PC-9 (cell line): ENCODE measurements at regions not wholly inside any gene's neighbourhood (a gene's known extent, or its start where the extent isn't known, plus 50 kb on each side); places are given as distances from the start of the nearest gene placed in this dataset.

Experiments used
- BruUV-seq: library from RNA; stranded (reverse); fragments of 400-500 nt; replicated peaks from 2 replicates; lab custom pipeline; 2021; lab: Mats Ljungman, UMichigan
- CTCF ChIA-PET: fragments of 300-600 bp; sonication (Branson Sonifier 250); formaldehyde crosslinking; loops from one replicate; lab custom pipeline; 2022; ENCODE audit warnings: antibody characterized with exemption; lab: Charles Lee
- POLR2A ChIA-PET: fragments of 300-600 bp; sonication (Branson Sonifier 250); formaldehyde crosslinking; loops from one replicate; lab custom pipeline; 2022; ENCODE audit warnings: antibody characterized with exemption; ENCODE audit not compliant: unreplicated experiment; lab: Charles Lee
- DNase-seq, 2 experiments: peaks; one replicate each; pipeline versions ENCODE4 v3.0.0 to v3.0.0-alpha.2; 2015 to 2022; ENCODE audit warnings: mixed read lengths in 1 of 2
- H2AFZ ChIP-seq: fragments of 200-600 bp; sonication (generic); 2 replicates; pipeline ENCODE4 v1.8.1; 2017; ENCODE audit warnings: antibody characterized with exemption
- H3F3A ChIP-seq: fragments of 200-600 bp; sonication (generic); 2 replicates; pipeline ENCODE4 v1.8.1; 2017; ENCODE audit warnings: antibody characterized with exemption, mild to moderate bottlenecking, low read depth; ENCODE audit not compliant: insufficient read depth
- H3K27ac ChIP-seq: fragments of 200-600 bp; sonication (generic); 2 replicates; pipeline ENCODE4 v1.6.1; 2016; ENCODE audit warnings: mixed run types
- H3K27me3 ChIP-seq: fragments of 200-600 bp; sonication (generic); 2 replicates; pipeline ENCODE4 v1.6.1; 2016; ENCODE audit warnings: low read depth, mixed run types; ENCODE audit not compliant: insufficient read depth
- H3K36me3 ChIP-seq: fragments of 200-600 bp; sonication (generic); 2 replicates; pipeline ENCODE4 v1.6.1; 2016; ENCODE audit warnings: low read depth, mixed run types
- H3K4me1 ChIP-seq: fragments of 200-600 bp; sonication (generic); replicated peaks from 2 replicates; pipeline ENCODE4 v1.6.1; 2016; ENCODE audit warnings: mixed run types; ENCODE audit not compliant: insufficient read depth
- H3K4me2 ChIP-seq: fragments of 200-600 bp; sonication (generic); 2 replicates; pipeline ENCODE4 v1.6.1; 2017; ENCODE audit warnings: mixed run types
- H3K4me3 ChIP-seq: fragments of 200-600 bp; sonication (generic); 2 replicates; pipeline ENCODE4 v1.6.1; 2016; ENCODE audit warnings: mixed run types
- H3K79me2 ChIP-seq: fragments of 200-600 bp; sonication (generic); 2 replicates; pipeline ENCODE4 v1.6.1; 2017; ENCODE audit warnings: low read depth, mixed run types
- H3K9me2 ChIP-seq: fragments of 200-600 bp; sonication (generic); 2 replicates; pipeline ENCODE4 v1.8.1; 2017; ENCODE audit warnings: mild to moderate bottlenecking; ENCODE audit not compliant: insufficient read depth
- H3K9me3 ChIP-seq: fragments of 200-600 bp; sonication (generic); 2 replicates; pipeline ENCODE4 v1.8.1; 2016; ENCODE audit warnings: low read depth; ENCODE audit not compliant: insufficient read depth
- H4K20me1 ChIP-seq: fragments of 200-600 bp; sonication (generic); 2 replicates; pipeline ENCODE4 v1.8.1; 2017; ENCODE audit not compliant: insufficient read depth
- CTCF ChIP-seq: fragments of 200-600 bp; sonication (generic); conservative IDR thresholded peaks from 2 replicates; pipeline ENCODE4 v1.6.1; 2017; ENCODE audit warnings: mixed run types, antibody characterized with exemption, mild to moderate bottlenecking, moderate library complexity
- EZH2 ChIP-seq: fragments of 200-600 bp; sonication (generic); IDR thresholded peaks from 2 replicates; pipeline ENCODE4 v1.8.0; 2017; ENCODE audit warnings: antibody characterized with exemption, low read depth
- intact Hi-C: fragments of 100-400 bp; cut with micrococcal nuclease; formaldehyde crosslinking; loops from one replicate; pipeline ENCODE4 v1.10.0; 2022; ENCODE audit not compliant: unreplicated experiment

- H3K4me2 ChIP-seq: no peak overlapping the region
- CTCF ChIA-PET: no interaction called here
- intact Hi-C loops: no loop called here
Measured at GRCh38 chr11:87425391-87425790, 387.7 kb downstream of the TMEM135 start.

GRCh38 chr11:87423161-87423560, 385.4 kb downstream of the TMEM135 start:
- no peak overlapping the region for H2AFZ ChIP-seq
- no peak overlapping the region for H3K27ac ChIP-seq
- no peak overlapping the region for H3K4me3 ChIP-seq
- no peaks in the 10 kb centered on the region for H3K79me2 ChIP-seq
- no peaks in the 10 kb centered on the region for H3K27me3 ChIP-seq
- no peak for TF ChIP-seq EZH2
- TF ChIP-seq CTCF: no peak
- H3F3A ChIP-seq: 0 out of 2 replicates have a peak, but pooled peaks cover 3% of the 10 kb centered on the region
- DNase-seq: no peak
- H3K4me2 ChIP-seq: no peak overlapping the region
- ChIA-PET CTCF (no interaction called here), POLR2A (no interaction called here)
- no TSS peak for BruUV-seq
- H3K36me3 ChIP-seq: no peaks in the 10 kb centered on the region
- intact Hi-C loops: loop anchor here (5.0 kb wide), 1 partner anchor 1761 kb away; no protein-coding TSS in a partner anchor
- no peaks in the 10 kb centered on the region for H3K9me3 ChIP-seq
- H3K4me1 ChIP-seq: peaks cover 3% of the 10 kb centered on the region
- no peaks in the 10 kb centered on the region for H3K9me2 ChIP-seq
- no peaks in the 10 kb centered on the region for H4K20me1 ChIP-seq

More at GRCh38 chr11:87425391-87425790, 387.7 kb downstream of the TMEM135 start:
- no peaks in the 10 kb centered on the region for H3K36me3 ChIP-seq
- TF ChIP-seq CTCF (no peak), EZH2 (no peak)
- no peaks in the 10 kb centered on the region for H4K20me1 ChIP-seq
- 0 out of 2 replicates have a peak, but pooled peaks cover 4% of the 10 kb centered on the region for H3F3A ChIP-seq
- no peak overlapping the region for H3K4me3 ChIP-seq
- H3K27ac ChIP-seq: no peak overlapping the region
- H3K9me3 ChIP-seq: no peaks in the 10 kb centered on the region
- DNase-seq: no peak
- H3K9me2 ChIP-seq: no peaks in the 10 kb centered on the region
- POLR2A ChIA-PET: no interaction called here
- no peak overlapping the region for H2AFZ ChIP-seq
- no peaks in the 10 kb centered on the region for H3K27me3 ChIP-seq
- peaks cover 10% of the 10 kb centered on the region for H3K4me1 ChIP-seq
- no TSS peak for BruUV-seq
- no peaks in the 10 kb centered on the region for H3K79me2 ChIP-seq

- Histone ChIP-seq H3K4me2 (no peak overlapping the region), H2AFZ (no peak overlapping the region), H3K9me3 (no peaks in the 10 kb centered on the region), H3K27ac (no peak overlapping the region), H3K36me3 (no peaks in the 10 kb centered on the region), H3K4me1 (no peaks in the 10 kb centered on the region), H3K9me2 (no peaks in the 10 kb centered on the region), H3F3A (no peaks in the 10 kb centered on the region), H3K79me2 (no peaks in the 10 kb centered on the region), H3K4me3 (no peak overlapping the region), H4K20me1 (no peaks in the 10 kb centered on the region), H3K27me3 (no peaks in the 10 kb centered on the region)
- ChIA-PET CTCF (no interaction called here), POLR2A (interaction anchor here (0.8 kb wide), 1 partner anchor 756 kb away, joined by 3 read pairs; no protein-coding TSS in a partner anchor)
- peak in 1 of 2 experiments; percentile 55 for DNase-seq
- intact Hi-C loops: loop anchor here (5.0 kb wide), 1 partner anchor 1760 kb away; no protein-coding TSS in a partner anchor
- TF ChIP-seq CTCF (no peak), EZH2 (no peak)
- BruUV-seq: no TSS peak
Measured at GRCh38 chr11:87422566-87422965, 384.8 kb downstream of the TMEM135 start.
